Type B pancreatic cell (in vitro differentiated cells): ENCODE measurements at regions not wholly inside any gene's neighbourhood (a gene's known extent, or its start where the extent isn't known, plus 50 kb on each side); places are given as distances from the start of the nearest gene placed in this dataset.

Experiments
- DNase-seq: peaks from one replicate; pipeline ENCODE4 v3.0.0; 2021; ENCODE audit warnings: mixed read lengths; ENCODE audit not compliant: unreplicated experiment; ENCODE audit errors: extremely low spot score
- H3K27ac Mint-ChIP-seq: 2 replicates; pipeline ENCODE4 v1.8.0; 2021; ENCODE audit warnings: mild to moderate bottlenecking, mixed read lengths
- H3K27me3 Mint-ChIP-seq: 2 replicates; pipeline ENCODE4 v1.8.0; 2021; ENCODE audit warnings: mixed read lengths
- H3K36me3 Mint-ChIP-seq: 2 replicates; pipeline ENCODE4 v1.8.0; 2021; ENCODE audit warnings: mixed read lengths
- H3K4me1 Mint-ChIP-seq: one replicate; pipeline ENCODE4 v1.8.0; 2021; ENCODE audit warnings: mixed read lengths; ENCODE audit not compliant: unreplicated experiment
- H3K4me3 Mint-ChIP-seq: 2 replicates; pipeline ENCODE4 v1.8.0; 2021; ENCODE audit warnings: mild to moderate bottlenecking, mixed read lengths
- H3K9me3 Mint-ChIP-seq: 2 replicates; pipeline ENCODE4 v1.8.0; 2021; ENCODE audit warnings: mixed read lengths
- CTCF ChIP-seq: fragments of 200-600 bp; sonication (generic); conservative IDR thresholded peaks from 2 replicates; pipeline ENCODE4 v1.5.0; 2021; ENCODE audit warnings: antibody characterized with exemption, mild to moderate bottlenecking

GRCh38 chr2:48161628-48162027 is 152.9 kb upstream of the FOXN2 start:
- no peak for TF ChIP-seq CTCF
- H3K27ac Mint-ChIP-seq = no peak overlapping the region
- no peaks in the 10 kb centered on the region for H3K4me1 Mint-ChIP-seq
- H3K4me3 Mint-ChIP-seq = no peak overlapping the region
- no peaks in the 10 kb centered on the region for H3K36me3 Mint-ChIP-seq
- no peaks in the 10 kb centered on the region for H3K27me3 Mint-ChIP-seq
- no peak for DNase-seq
- peaks cover 14% of the 10 kb centered on the region for H3K9me3 Mint-ChIP-seq

GRCh38 chr2:48162742-48163141 is 151.7 kb upstream of the FOXN2 start:
- H3K4me3 Mint-ChIP-seq = no peak overlapping the region
- no peak overlapping the region for H3K27ac Mint-ChIP-seq
- DNase-seq = no peak
- TF ChIP-seq CTCF = no peak
- peaks cover 13% of the 10 kb centered on the region for H3K9me3 Mint-ChIP-seq
- H3K4me1 Mint-ChIP-seq = no peaks in the 10 kb centered on the region
- H3K36me3 Mint-ChIP-seq = no peaks in the 10 kb centered on the region
- H3K27me3 Mint-ChIP-seq = no peaks in the 10 kb centered on the region

DNA sequence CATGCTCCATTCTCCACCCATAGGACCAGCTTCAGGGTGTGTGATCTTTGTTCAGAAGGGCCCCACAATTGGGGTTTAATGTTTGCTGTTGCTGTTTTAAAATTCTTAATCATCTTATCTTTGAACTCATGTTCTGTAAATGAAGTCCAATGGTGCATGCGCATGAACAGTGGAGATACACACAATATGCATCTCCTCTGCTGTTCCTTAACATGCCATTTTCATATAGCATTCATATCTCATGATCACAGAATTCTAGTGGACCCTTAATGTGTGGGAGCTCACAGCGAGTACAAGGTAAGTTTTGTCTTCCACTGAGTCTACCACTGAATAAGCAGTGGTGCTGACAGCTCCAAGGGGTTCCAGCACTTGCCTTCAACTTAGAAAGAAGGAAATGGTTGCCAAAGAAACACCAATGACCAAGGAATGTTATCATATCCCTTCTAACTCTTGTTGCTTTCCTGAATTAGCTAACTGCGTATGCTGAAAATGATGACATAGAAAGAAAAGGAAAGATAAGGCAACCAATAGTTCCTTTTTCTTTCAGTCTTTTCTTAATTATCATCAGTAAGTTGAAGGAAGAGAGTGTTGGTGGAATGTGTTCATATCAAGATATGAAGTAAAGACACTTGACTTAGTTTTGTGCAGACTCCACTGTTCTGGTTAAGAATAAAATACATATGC is 149.3 kb upstream of the FOXN2 start:
- H3K36me3 Mint-ChIP-seq = no peaks in the 10 kb centered on the region
- no peak for DNase-seq
- H3K4me3 Mint-ChIP-seq = no peak overlapping the region
- peaks cover 1% of the 10 kb centered on the region for H3K9me3 Mint-ChIP-seq
- no peak for TF ChIP-seq CTCF
- H3K4me1 Mint-ChIP-seq = no peaks in the 10 kb centered on the region
- no peak overlapping the region for H3K27ac Mint-ChIP-seq
- no peaks in the 10 kb centered on the region for H3K27me3 Mint-ChIP-seq

GRCh38 chr2:48169141-48169592 is 145.3 kb upstream of the FOXN2 start:
- no peak for DNase-seq
- Mint-ChIP-seq H3K4me3 (no peak overlapping the region), H3K27me3 (no peaks in the 10 kb centered on the region), H3K4me1 (no peaks in the 10 kb centered on the region), H3K27ac (no peak overlapping the region), H3K9me3 (no peaks in the 10 kb centered on the region), H3K36me3 (no peaks in the 10 kb centered on the region)
- TF ChIP-seq CTCF = no peak

GRCh38 chr2:48170281-48170680 is 144.2 kb upstream of the FOXN2 start:
- H3K27me3 Mint-ChIP-seq = no peaks in the 10 kb centered on the region
- no peak for TF ChIP-seq CTCF
- no peak overlapping the region for H3K27ac Mint-ChIP-seq

DNA sequence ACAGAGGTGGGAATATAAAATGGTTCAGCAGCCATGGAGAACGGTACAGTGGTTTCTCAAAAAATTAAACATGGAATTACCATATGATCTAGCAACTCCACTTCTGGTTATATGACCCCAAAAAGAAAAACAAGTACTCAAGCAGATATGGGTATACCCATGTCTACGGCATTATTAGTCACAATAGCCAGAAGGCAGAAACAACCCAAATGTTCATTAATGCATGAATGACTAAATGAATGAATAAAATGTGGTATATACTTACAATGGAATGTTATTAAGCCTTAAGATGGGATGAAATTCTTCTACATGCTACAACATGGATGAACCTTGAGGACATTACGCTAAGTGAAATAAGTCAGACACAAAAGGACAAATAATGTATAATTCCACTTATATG is 141.3 kb upstream of the FOXN2 start:
- no peak for TF ChIP-seq CTCF
- Mint-ChIP-seq H3K27me3 (no peaks in the 10 kb centered on the region), H3K36me3 (no peaks in the 10 kb centered on the region), H3K9me3 (no peaks in the 10 kb centered on the region), H3K4me1 (no peaks in the 10 kb centered on the region), H3K4me3 (no peak overlapping the region), H3K27ac (no peak overlapping the region)
- DNase-seq = no peak

More at GRCh38 chr2:48170281-48170680, 144.2 kb upstream of the FOXN2 start:
- Mint-ChIP-seq H3K4me1 (no peaks in the 10 kb centered on the region), H3K4me3 (no peak overlapping the region), H3K9me3 (no peaks in the 10 kb centered on the region), H3K36me3 (no peaks in the 10 kb centered on the region)
- DNase-seq = no peak
